ENCODE measurements at regions not wholly inside any gene's neighbourhood (a gene's known extent, or its start where the extent isn't known, plus 50 kb on each side); places are given as distances from the start of the nearest gene placed in this dataset.

DNA sequence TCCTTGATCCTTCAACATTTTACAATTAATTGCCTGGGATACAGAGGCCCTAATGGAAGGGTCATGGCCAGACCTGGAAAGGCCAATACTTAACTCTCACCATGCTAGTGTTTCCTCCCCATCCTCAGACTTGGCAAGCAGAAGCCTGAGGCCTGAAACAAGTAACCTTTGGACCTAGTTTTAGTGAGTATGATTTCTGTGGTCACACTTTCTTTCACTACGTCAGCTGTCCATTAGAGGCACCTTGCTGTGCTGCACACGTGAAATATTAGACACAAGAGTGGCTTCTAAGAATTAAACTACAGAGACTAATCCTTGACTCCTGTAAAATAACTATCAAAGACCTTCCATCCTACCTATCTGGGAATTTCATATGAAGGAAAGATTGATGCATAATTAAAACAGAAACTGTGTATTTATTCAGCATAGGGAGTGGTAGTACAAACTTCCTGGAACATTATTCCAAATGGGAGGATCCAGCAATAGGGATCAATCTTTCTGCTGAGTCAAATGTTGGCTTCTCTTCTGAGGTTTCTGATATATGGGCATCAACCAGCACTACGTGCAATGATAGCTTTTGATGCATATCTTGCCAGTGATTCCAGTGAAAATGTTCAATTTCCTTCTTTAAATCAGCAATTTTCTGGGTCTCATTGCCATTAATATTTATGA lies 249.7 kb downstream of the IKZF2 start:
- H3K36me3 ChIP-seq (ENCODE audit: control insufficient read depth, insufficient read depth, low read length), result no peaks in the 10 kb centered on the region
- ATAC-seq, result no peak
- FAIRE-seq, result no peak
- no peak overlapping the region for H3K4me2 ChIP-seq (ENCODE audit: insufficient read depth, low read length)
- no peaks in the 10 kb centered on the region for H3K9me1 ChIP-seq (ENCODE audit: control insufficient read depth, insufficient read depth, low read length)
- H3K27me3 ChIP-seq (ENCODE audit: control insufficient read depth in 2 of 2, insufficient read depth in 2 of 2, low read length in 2 of 2), result no peaks in the 10 kb centered on the region
- H4K20me1 ChIP-seq (replicated peaks; ENCODE audit: control insufficient read depth, insufficient read depth, low read length), result no peaks in the 10 kb centered on the region
- DNase-seq (ENCODE audit: extremely low read depth in 1 of 4, low spot score in 3 of 4), result no peak
- ChIA-PET POLR2A (no interaction called here), CTCF (ENCODE audit: low intra/inter-chr PET ratio) (no interaction called here)
- no peak overlapping the region for H3K27ac ChIP-seq (ENCODE audit: extremely low read depth, low read depth, low read length)
- in situ Hi-C loops (cut with MboI), result no loop called here
- no peaks in the 10 kb centered on the region for H3K79me2 ChIP-seq (ENCODE audit: control insufficient read depth, insufficient read depth, low read length)
- H3K9me3 ChIP-seq (replicated peaks; ENCODE audit: control insufficient read depth, insufficient read depth, low read depth, low read length), result no peaks in the 10 kb centered on the region
- no peak overlapping the region for H2AFZ ChIP-seq (ENCODE audit: low read depth, low read length)
- no peak overlapping the region for H3K4me3 ChIP-seq
- no peak overlapping the region for H3K9ac ChIP-seq (ENCODE audit: insufficient read depth in 1 of 2, low read depth in 2 of 2, low read length in 2 of 2)
- 4% methylated on average over 3 of the region's 3 CpGs for WGBS (ENCODE audit: insufficient coverage, low coverage, missing lambda C conversion rate)
- intact Hi-C loops (cut with micrococcal nuclease), result no loop called here
- TF ChIP-seq SRSF7 (optimal IDR thresholded peaks at IDR 0.05; ENCODE audit: low read depth, low read length), result no peak
- TF ChIP-seq ZNF354B (CRISPR knock-in tag; IDR thresholded peaks at IDR 0.05), result no peak
- no peak for TF ChIP-seq NFATC3 (IDR thresholded peaks at IDR 0.05)
- no peak for TF ChIP-seq ZNF408 (CRISPR knock-in tag; IDR thresholded peaks at IDR 0.05; ENCODE audit: low read depth)
- TF ChIP-seq PHF20 (IDR thresholded peaks at IDR 0.05; ENCODE audit: partially characterized antibody), result no peak
- no peak for TF ChIP-seq HOXB6 (CRISPR knock-in tag; IDR thresholded peaks at IDR 0.05; ENCODE audit: borderline replicate concordance)
- H3K4me1 ChIP-seq (replicated peaks in 1 of 2; ENCODE audit: control insufficient read depth in 2 of 2, insufficient read depth in 2 of 2, low read length in 2 of 2), result no peaks in the 10 kb centered on the region
- no TSS peak for BruUV-seq (replicated peaks)

GRCh38 chr2:212900715-212901114 lies 250.7 kb downstream of the IKZF2 start:
- Histone ChIP-seq H3K9me3 (replicated peaks; ENCODE audit: control insufficient read depth, insufficient read depth, low read depth, low read length) (no peaks in the 10 kb centered on the region), H3K4me3 (no peak overlapping the region), H3K9me1 (ENCODE audit: control insufficient read depth, insufficient read depth, low read length) (no peaks in the 10 kb centered on the region), H3K9ac (ENCODE audit: insufficient read depth in 1 of 2, low read depth in 2 of 2, low read length in 2 of 2) (no peak overlapping the region), H2AFZ (ENCODE audit: low read depth, low read length) (no peak overlapping the region), H3K27me3 (ENCODE audit: control insufficient read depth in 2 of 2, insufficient read depth in 2 of 2, low read length in 2 of 2) (no peaks in the 10 kb centered on the region), H3K4me2 (ENCODE audit: insufficient read depth, low read length) (no peak overlapping the region), H3K4me1 (replicated peaks in 1 of 2; ENCODE audit: control insufficient read depth in 2 of 2, insufficient read depth in 2 of 2, low read length in 2 of 2) (no peaks in the 10 kb centered on the region), H3K36me3 (ENCODE audit: control insufficient read depth, insufficient read depth, low read length) (no peaks in the 10 kb centered on the region), H4K20me1 (replicated peaks; ENCODE audit: control insufficient read depth, insufficient read depth, low read length) (no peaks in the 10 kb centered on the region), H3K79me2 (ENCODE audit: control insufficient read depth, insufficient read depth, low read length) (no peaks in the 10 kb centered on the region), H3K27ac (ENCODE audit: extremely low read depth, low read depth, low read length) (no peak overlapping the region)
- FAIRE-seq (no peak), ATAC-seq (no peak), DNase-seq (ENCODE audit: extremely low read depth in 1 of 4, low spot score in 3 of 4) (no peak)
- no TSS peak for BruUV-seq (replicated peaks)
- no peak for TF ChIP-seq CHCHD3 (CRISPR knock-in tag; IDR thresholded peaks at IDR 0.05)
- WGBS (ENCODE audit: insufficient coverage, low coverage, missing lambda C conversion rate), result 0% methylated on average over 1 of the region's 1 CpG
- ChIA-PET POLR2A (no interaction called here), CTCF (ENCODE audit: low intra/inter-chr PET ratio) (no interaction called here)
- in situ Hi-C loops (cut with MboI), result no loop called here
- intact Hi-C loops (cut with micrococcal nuclease), result no loop called here

Measured in K562 (cell line).